GM12878 (cell line): ENCODE measurements at regions not wholly inside any gene's neighbourhood (a gene's known extent, or its start where the extent isn't known, plus 50 kb on each side); places are given as distances from the start of the nearest gene placed in this dataset.

ENCODE experiments used
- ATAC-seq: fragments of 200-7000 bp; cut with Tn5 transposase; 3 replicates; pipeline ENCODE4 v1.9.1; 2020; ENCODE audit warnings: mild to moderate bottlenecking, moderate library complexity
- BruUV-seq: library from RNA; stranded (reverse); fragments of 400-500 nt; replicated peaks from 2 replicates; lab custom pipeline; 2021; lab: Mats Ljungman, UMichigan
- CTCF ChIA-PET: fragments of 300-600 bp; sonication (Branson Sonifier 250); formaldehyde crosslinking; extraction: SDS; loops from one replicate; lab custom pipeline; 2021; ENCODE audit warnings: inconsistent platforms; lab: Yijun Ruan, JAX
- POLR2A ChIA-PET: fragments of 350-600 bp; formaldehyde crosslinking; extraction: SDS; loops from one replicate; lab custom pipeline; 2021; ENCODE audit warnings: inconsistent platforms; lab: Charles Lee
- RAD21 ChIA-PET: fragments of 300-600 bp; sonication (Branson Sonifier 250); formaldehyde crosslinking; loops from one replicate; lab custom pipeline; 2023; ENCODE audit warnings: antibody characterized with exemption; ENCODE audit not compliant: unreplicated experiment; lab: Charles Lee
- SMC1A ChIA-PET: fragments of 300-600 bp; sonication (Branson Sonifier 250); formaldehyde crosslinking; loops from one replicate; lab custom pipeline; 2023; ENCODE audit not compliant: unreplicated experiment, uncharacterized antibody; lab: Charles Lee
- DNase-seq: peaks from one replicate; pipeline ENCODE4 v3.0.0-alpha.2; 2011; ENCODE audit warnings: low read depth, low spot score
- FAIRE-seq: peaks from 3 replicates; lab custom pipeline; 2011; peaks lifted over from hg19 to GRCh38; lab: Jason Lieb, UNC
- H2AFZ ChIP-seq: 2 replicates; pipeline ENCODE4 v1.6.0; 2011; ENCODE audit warnings: low read depth, low read length, control low read depth; ENCODE audit not compliant: control insufficient read depth
- H3K27ac ChIP-seq: 2 replicates; pipeline ENCODE4 v1.5.1; 2011; ENCODE audit warnings: control low read depth; ENCODE audit not compliant: control insufficient read depth, insufficient read depth
- H3K27me3 ChIP-seq, 2 experiments: replicated peaks in 1 of 2; 2 replicates each; pipeline versions ENCODE4 v1.6.0 to v1.6.1; 2011; ENCODE audit warnings: low read length in 1 of 2; ENCODE audit not compliant: control insufficient read depth in 2 of 2, insufficient read depth in 2 of 2
- H3K36me3 ChIP-seq, 2 experiments: 2 replicates each; pipeline ENCODE4 v1.5.1; 2011; ENCODE audit warnings: low read length in 1 of 2; ENCODE audit not compliant: control insufficient read depth in 2 of 2, insufficient read depth in 2 of 2
- H3K4me1 ChIP-seq: 2 replicates; pipeline ENCODE4 v1.6.1; 2011; ENCODE audit warnings: mild to moderate bottlenecking, low read length, moderate library complexity, mixed read lengths; ENCODE audit not compliant: control insufficient read depth, insufficient read depth
- H3K4me2 ChIP-seq: 2 replicates; pipeline ENCODE4 v1.6.0; 2011; ENCODE audit warnings: control low read depth; ENCODE audit not compliant: control insufficient read depth, insufficient read depth
- H3K4me3 ChIP-seq: fragments of 200-600 bp; sonication (generic); 2 replicates; pipeline ENCODE4 v1.5.1; 2016
- H3K79me2 ChIP-seq: 2 replicates; pipeline ENCODE4 v1.6.0; 2011; ENCODE audit warnings: low read length; ENCODE audit not compliant: control insufficient read depth, insufficient read depth
- H3K9ac ChIP-seq: 2 replicates; pipeline ENCODE4 v1.8.0; 2011; ENCODE audit warnings: low read length, control low read depth, mixed read lengths; ENCODE audit not compliant: control insufficient read depth, insufficient read depth
- H3K9me3 ChIP-seq: replicated peaks from 3 replicates; pipeline ENCODE4 v1.5.1; 2011; ENCODE audit warnings: mild to moderate bottlenecking, low read length; ENCODE audit not compliant: control insufficient read depth, insufficient read depth
- H4K20me1 ChIP-seq: 2 replicates; pipeline ENCODE4 v1.6.0; 2011; ENCODE audit not compliant: control insufficient read depth, insufficient read depth
- BCL11A ChIP-seq: IDR thresholded peaks from 2 replicates; pipeline ENCODE4 v1.6.1; 2011; ENCODE audit warnings: low read depth, low read length
- CHD1 ChIP-seq: IDR thresholded peaks from 2 replicates; pipeline ENCODE4 v1.6.1; 2012; ENCODE audit warnings: low read depth, low read length, improper control_type of control experiment
- CHD4 ChIP-seq: fragments of 200-600 bp; sonication (generic); IDR thresholded peaks from 2 replicates; pipeline ENCODE4 v1.6.1; 2016; ENCODE audit warnings: mild to moderate bottlenecking
- CREB1 ChIP-seq: IDR thresholded peaks from 2 replicates; pipeline ENCODE4 v1.6.1; 2012; ENCODE audit warnings: low read depth, mild to moderate bottlenecking, inconsistent platforms
- FOXM1 ChIP-seq: IDR thresholded peaks from 2 replicates; pipeline ENCODE4 v1.6.1; 2012; ENCODE audit warnings: low read depth, mild to moderate bottlenecking, inconsistent platforms, low read length, moderate library complexity
- GATAD2B ChIP-seq: fragments of 450-650 bp; conservative IDR thresholded peaks from 2 replicates; pipeline ENCODE4 v1.6.1; 2017; ENCODE audit warnings: low read depth, mild to moderate bottlenecking, moderate library complexity
- HSF1 ChIP-seq: fragments of 150-350 bp; IDR thresholded peaks from 2 replicates; pipeline ENCODE4 v1.6.1; 2014; ENCODE audit warnings: mild to moderate bottlenecking, low read depth, low read length
- MTA3 ChIP-seq: IDR thresholded peaks from 2 replicates; pipeline ENCODE4 v1.6.1; 2012; ENCODE audit warnings: low read length, inconsistent platforms, borderline replicate concordance
- NFXL1 ChIP-seq: fragments of 450-650 bp; IDR thresholded peaks from 2 replicates; pipeline ENCODE4 v1.6.1; 2017; ENCODE audit warnings: antibody characterized with exemption, mild to moderate bottlenecking, borderline replicate concordance
- RELB ChIP-seq: fragments of 450-650 bp; IDR thresholded peaks from 2 replicates; pipeline ENCODE4 v1.6.1; 2017; ENCODE audit warnings: low read depth, mild to moderate bottlenecking, moderate library complexity
- REST ChIP-seq: IDR thresholded peaks from 2 replicates; pipeline ENCODE4 v1.6.1; 2012; ENCODE audit warnings: mild to moderate bottlenecking, low read depth, low read length
- SIX5 ChIP-seq: IDR thresholded peaks from 2 replicates; pipeline ENCODE4 v1.6.1; 2011; ENCODE audit warnings: mild to moderate bottlenecking, low read depth, low read length, moderate library complexity; ENCODE audit not compliant: severe bottlenecking
- STAT1 ChIP-seq: fragments of 450-650 bp; conservative IDR thresholded peaks from 2 replicates; pipeline ENCODE4 v1.6.1; 2014; ENCODE audit warnings: antibody characterized with exemption, mild to moderate bottlenecking
- TAF1 ChIP-seq: IDR thresholded peaks from 2 replicates; pipeline ENCODE4 v1.6.1; 2011; ENCODE audit warnings: mild to moderate bottlenecking, low read depth, low read length, borderline replicate concordance
- YBX1 ChIP-seq: fragments of 450-650 bp; IDR thresholded peaks from 2 replicates; pipeline ENCODE4 v1.6.1; 2016; ENCODE audit warnings: antibody characterized with exemption
- ZNF274 ChIP-seq: IDR thresholded peaks from one replicate; pipeline ENCODE4 v1.8.0; 2011; ENCODE audit not compliant: insufficient read length, insufficient read depth
- WGBS: methylation state at CpG from one replicate; pipeline ENCODE4 v1.1.6; 2016; ENCODE audit warnings: low lambda C conversion rate; ENCODE audit not compliant: insufficient replicate concordance, insufficient coverage; ENCODE audit errors: missing lambda C conversion rate; 5-methylcytosine and 5-hydroxymethylcytosine counted together
- in situ Hi-C: fragments of 300-500 bp; cut with MboI; formaldehyde crosslinking; loops from 9 replicates; pipeline ENCODE4 v1.14.3; 2018; ENCODE audit warnings: mixed read lengths
- intact Hi-C: fragments of 100-400 bp; cut with micrococcal nuclease; formaldehyde crosslinking; loops from one replicate; pipeline ENCODE4 v1.14.2; 2022; ENCODE audit not compliant: unreplicated experiment

GRCh38 chr19:31589109-31589508 is 239.9 kb upstream of the TSHZ3 start (continued):
- TF ChIP-seq REST, result no peak
- no peak for TF ChIP-seq MTA3
- no peak for TF ChIP-seq CHD4

- no peak for DNase-seq
- Histone ChIP-seq H3K4me2 (no peak overlapping the region), H3K27ac (no peak overlapping the region), H3K9me3 (no peaks in the 10 kb centered on the region), H3K36me3 (no peaks in the 10 kb centered on the region), H3K27me3 (no peaks in the 10 kb centered on the region), H2AFZ (no peak overlapping the region), H3K4me3 (no peak overlapping the region), H3K9ac (no peak overlapping the region), H3K79me2 (no peaks in the 10 kb centered on the region), H3K4me1 (no peaks in the 10 kb centered on the region), H4K20me1 (no peaks in the 10 kb centered on the region)
- in situ Hi-C loops, result no loop called here
- POLR2A ChIA-PET, result no interaction called here
- SMC1A ChIA-PET, result no interaction called here
- WGBS, result 0% methylated on average over 1 of the region's 1 CpG
- FAIRE-seq, result no peak
- intact Hi-C loops, result no loop called here
- ATAC-seq, result no peak
- RAD21 ChIA-PET, result no interaction called here
- CTCF ChIA-PET, result no interaction called here
- no TSS peak for BruUV-seq
- no peak for TF ChIP-seq NFXL1
- no peak for TF ChIP-seq HSF1
- TF ChIP-seq FOXM1, result no peak
- TF ChIP-seq CREB1, result no peak
- TF ChIP-seq RELB, result no peak
- no peak for TF ChIP-seq YBX1
- no peak for TF ChIP-seq STAT1
- TF ChIP-seq GATAD2B, result no peak
- TF ChIP-seq SIX5, result no peak
- no peak for TF ChIP-seq ZNF274
- no peak for TF ChIP-seq TAF1
- no peak for TF ChIP-seq CHD1
- no peak for TF ChIP-seq BCL11A
Measured at GRCh38 chr19:31591258-31591657, 242.0 kb upstream of the TSHZ3 start.
